Effector CD8-positive, alpha-beta T cell (primary cell): ENCODE measurements at regions not wholly inside any gene's neighbourhood (a gene's known extent, or its start where the extent isn't known, plus 50 kb on each side); places are given as distances from the start of the nearest gene placed in this dataset.
"Not testable (repeated sequence)": the region's sequence is repeated elsewhere in the genome, so short reads cannot be mapped to it uniquely, and the experiment has no call there.

Experiments
- DNase-seq: peaks from one replicate; lab custom pipeline; 2025; lab: John Stamatoyannopoulos, UW

DNA sequence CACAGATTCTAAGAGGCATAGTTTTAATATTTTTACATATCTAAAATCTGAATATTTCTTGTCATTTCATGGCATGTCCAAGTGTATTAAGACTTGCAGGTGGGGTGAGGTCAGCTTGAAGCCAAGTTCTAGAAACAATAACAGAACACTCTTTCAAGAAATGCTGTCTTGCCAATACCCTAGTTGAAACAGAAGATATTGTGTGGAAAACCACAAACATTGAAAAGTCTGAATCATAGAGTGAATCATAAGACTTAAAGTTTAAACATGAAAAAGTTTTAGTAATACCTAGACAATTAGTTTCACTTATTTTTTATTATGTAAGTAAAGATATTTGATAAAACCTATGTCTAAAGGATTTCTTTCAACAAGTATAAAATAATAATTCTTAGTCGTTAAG is 191.5 kb upstream of the CAND1 start:
- no peak for DNase-seq

DNA sequence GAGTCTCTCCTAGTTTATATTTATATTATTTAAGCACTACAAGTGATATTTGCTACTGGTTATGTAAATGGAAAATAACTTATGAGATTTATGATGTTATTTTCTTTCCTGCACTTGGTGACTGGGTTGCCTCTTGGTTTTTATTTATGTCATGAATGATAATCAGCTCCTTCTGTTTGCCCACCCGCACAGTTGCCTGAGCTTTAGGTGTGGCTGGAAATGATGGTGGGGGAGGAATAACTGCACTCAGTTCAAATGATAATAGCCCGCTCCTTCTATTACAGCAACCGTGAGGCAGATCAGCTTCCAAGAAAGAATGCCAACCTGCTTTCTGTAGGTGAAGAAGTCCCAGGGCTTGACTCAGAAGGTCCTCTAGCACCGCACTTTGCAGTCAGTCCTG is 190.2 kb upstream of the CAND1 start:
- no peak for DNase-seq

DNA sequence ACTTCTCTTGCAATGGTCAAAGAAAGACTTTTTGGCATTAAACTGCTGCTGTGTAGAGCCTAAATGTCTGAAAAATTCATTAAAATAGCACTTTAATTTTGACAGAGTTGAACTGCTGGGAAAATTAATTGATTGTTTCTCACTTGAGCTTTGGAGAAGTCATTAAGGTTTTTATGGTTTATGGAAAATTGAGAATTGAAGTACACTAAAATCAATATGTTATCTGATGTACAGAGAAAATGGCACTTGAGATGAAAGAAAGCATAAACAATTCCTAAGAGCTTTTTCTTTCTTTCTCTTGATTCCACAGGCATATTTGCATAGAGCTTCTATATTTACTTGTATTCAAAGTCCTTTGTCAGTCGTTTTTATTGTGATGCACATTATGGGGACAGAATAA is 188.5 kb upstream of the CAND1 start:
- DNase-seq, result no peak

DNA sequence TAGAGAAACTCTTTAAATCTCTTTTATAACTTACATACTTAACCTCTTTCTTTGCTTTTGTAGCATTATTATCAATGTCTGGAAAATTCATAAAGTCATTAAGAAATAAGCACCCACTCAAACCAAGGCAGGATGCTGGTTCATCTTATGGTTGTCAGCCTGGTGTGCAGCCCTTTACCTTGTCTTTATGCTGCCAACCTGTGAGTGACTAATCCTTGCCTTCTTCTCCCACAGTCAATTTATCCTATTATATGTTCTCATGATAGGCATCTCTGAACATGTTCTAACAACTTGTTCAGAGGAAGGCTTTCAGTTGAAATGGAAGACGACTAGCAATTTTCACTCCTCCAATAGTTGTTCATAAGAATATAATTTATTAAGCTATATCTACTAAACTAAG is 186.9 kb upstream of the CAND1 start:
- no peak for DNase-seq

DNA sequence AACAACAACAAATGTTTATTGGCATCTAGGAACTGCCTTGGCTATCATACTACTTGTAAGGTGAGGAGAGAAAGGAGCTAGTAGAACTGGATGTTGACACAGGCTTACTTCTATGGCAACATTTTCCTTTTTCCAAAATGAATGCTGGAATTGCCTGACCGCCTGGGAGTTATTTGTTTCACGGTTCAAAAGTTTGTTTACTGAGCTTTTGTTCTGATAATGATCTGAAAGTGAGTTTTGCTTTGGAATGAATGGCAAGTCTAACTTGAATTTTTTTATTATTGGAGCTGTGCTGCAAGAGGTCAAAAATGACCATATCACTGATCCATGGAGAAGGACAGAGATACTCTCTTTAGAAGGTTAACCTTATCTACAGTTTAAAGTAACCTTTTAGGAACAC is 183.5 kb upstream of the CAND1 start:
- DNase-seq, result no peak

DNA sequence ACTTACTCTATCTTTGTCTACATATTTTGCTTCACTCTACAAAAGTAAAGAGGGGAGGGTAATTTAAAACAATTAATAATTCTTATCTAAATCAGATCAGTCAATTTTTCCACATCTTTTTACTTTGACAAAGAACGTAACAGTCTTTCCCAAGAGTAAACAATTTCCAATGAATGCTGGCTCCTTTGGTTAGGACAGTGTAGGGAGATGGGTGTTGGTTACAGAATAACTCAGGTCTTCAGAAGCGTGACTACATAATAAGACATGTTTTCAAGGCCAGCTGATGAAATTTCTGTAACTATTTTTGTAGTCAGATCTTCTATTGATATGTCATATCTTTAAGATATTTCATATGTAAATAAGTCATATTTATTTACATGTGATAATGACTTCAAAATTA is 183.0 kb upstream of the CAND1 start:
- DNase-seq, result no peak

DNA sequence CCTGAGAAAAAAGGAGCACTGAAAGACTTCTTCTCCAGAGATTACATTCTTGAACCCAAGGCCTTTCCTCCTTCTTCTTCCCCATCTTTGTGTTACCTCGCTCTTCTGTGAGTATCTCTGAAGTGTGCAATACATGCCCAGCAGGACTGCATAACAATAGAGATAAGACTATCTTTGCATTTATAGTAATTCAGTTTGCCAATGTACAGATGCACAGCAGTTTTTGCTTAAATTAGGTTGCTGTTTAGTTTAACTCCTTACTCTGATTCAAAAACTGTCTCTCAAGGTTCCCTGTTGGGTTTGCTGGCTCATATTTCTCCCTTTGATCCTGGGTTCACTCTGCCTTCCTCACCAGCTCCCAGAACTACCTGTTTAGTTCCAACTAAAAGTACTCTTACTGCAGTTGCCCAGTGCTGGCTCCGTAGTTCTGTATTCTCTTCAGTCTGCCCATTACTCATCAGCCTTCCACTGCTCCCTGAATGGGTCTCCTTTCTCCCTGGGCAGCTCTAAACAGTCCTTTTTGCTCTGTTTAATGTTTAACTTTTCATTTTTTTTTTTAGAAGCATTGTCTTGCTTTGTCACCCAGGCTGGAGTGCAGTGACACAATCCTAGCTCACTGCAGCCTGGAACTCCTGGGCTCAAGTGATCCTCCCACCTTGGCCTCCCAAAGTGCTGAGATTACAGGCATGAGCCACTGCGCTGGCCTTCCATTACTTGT is 180.6 kb upstream of the CAND1 start:
- DNase-seq, result no peak

DNA sequence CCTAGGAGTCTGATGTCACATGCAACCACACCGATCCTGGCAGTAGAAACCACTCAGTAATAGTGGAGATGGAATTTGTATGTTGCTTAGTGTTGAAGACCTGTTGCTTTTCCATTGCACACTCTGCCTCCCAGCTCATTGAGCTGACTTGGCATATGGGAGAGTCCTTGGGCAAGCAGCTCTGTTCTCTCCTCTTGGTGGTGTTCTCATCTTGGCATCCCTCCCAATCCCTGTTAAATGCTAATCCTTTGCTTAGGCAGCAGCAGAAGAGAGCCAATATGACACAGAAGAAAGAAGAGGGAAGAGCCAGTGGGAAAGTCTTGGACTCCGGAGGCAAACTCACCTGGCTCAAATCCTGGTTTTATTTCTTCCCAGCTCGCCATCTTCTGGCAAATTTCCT is 178.0 kb upstream of the CAND1 start:
- DNase-seq, result no peak

DNA sequence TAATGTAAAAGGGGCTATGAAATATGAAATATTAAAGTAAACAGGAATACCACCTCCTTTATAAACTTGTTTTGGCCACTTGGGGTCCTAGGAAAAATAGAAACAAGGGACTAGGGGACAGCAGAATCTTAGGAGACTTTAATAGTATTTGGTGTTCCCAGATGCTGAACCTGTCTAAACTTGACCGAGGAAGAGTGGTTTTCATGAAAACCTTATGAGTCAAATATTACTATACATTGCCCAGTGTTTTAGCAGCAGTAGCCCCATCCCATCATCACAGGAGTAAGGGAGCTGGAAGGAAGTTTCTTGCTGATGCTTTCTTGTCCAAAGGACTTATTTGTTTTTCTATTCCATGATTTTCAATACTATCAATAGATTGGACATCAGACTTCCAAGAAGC is 177.5 kb upstream of the CAND1 start:
- DNase-seq, result no peak

DNA sequence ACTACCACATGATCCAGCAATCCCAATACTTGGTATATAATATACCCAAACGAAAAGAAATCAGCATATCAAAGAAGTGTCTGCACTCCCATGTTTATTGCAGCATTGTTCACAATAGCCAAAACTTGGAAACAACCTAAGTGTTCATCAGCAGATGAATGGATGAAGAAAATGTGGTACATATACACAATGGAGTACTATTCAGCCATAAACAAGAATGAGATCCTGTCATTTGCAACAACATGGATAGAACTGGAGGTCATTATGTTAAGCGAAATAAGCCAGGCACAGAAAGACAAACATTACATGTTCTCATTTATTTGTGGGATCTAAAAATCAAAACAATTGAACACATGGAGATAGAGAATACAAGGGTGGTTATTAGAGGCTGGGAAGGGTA is 176.2 kb upstream of the CAND1 start:
- not testable (repeated sequence) for DNase-seq

DNA sequence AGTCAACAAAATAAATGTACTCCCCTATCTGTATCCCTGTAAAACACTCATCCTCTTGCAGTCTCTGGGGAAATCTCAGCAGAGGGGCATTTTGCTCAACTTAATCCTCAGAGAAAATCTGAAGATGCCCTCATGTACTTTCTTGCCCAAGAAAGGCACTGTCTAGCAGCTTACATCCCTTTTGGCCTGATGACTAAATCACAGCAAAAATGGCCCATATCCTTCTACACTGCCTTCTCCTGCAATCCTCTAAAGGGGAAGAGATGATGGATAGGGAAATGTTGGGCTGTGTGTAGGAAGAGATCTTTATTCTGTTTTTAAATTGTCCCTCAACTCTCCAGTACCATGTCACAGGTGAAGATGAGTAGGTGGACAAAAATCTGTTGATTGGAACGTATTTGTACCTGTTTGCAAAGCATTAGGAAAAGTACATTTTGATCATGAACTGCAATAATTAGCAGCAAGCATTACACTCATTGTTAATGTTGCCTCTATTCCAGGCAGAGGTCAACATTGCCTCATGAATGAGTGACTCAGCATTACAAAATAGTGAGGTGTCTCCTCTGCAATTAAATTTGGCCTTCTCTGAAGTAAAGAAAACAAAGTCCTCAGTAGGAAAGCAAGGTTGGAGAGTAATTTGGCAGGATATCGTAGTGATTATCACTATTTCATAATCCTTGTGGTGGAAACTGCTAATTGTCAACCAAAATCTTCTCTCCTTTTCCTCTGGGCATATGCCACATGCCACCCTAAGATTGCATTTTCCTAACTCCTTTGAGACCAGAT is 172.4 kb upstream of the CAND1 start:
- DNase-seq, result no peak

DNA sequence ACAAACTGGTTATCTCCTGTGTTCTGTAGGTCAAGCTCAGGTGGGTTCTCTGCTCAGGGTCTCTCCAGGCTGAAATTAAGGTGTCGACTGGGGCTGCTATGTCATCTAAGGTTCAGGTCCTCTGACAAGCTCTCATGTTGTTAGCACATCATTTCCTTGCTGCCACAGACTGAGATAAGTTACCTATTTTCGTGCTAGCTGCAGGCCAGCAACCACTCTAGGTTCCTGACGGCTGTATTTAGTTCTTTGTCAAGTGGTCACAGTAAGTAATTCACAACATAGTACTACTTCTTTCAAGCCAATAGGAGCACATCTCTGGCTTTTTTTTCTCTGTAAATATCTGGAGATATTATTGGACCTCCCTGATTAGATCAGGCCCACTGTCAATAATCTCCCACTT is 169.3 kb upstream of the CAND1 start:
- no peak for DNase-seq

DNA sequence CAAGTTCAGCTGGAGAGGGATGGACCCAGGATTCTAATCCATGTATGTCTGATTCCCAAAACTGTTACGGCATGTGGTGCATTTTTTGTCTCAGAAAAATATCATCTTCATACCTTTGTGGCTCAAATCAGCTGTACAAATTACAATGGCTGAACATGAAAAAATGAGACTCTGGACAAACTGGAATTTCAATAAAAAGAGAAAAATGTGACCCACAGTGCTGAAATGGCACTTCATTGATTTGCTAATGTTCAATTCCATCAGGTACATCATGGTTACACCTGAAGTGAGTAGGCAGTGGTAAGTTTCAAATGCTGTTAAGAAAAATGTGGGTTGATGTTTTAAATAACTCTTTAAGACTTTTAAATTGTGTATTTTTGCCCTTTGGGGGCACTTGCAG is 165.6 kb upstream of the CAND1 start:
- no peak for DNase-seq

DNA sequence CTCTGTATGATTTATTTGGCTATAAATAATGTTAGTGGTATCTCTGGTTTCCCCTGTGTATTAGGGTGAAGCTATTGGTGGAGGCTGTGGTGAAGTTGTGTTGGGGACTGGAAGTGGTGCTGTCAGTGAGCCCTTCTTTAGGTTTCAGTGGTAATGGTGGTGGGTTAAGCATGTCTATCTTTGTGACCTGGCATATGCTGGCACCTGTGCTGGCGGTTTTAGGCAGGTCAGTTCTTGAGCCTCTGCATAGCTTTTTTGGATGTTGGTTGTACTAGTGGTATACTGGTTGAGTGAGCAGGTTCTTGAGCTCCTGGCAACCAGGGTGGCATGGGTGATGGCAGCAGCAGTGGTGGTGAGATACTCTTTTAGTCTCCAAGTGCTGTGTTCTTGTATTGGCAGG is 161.9 kb upstream of the CAND1 start:
- DNase-seq, result no peak

DNA sequence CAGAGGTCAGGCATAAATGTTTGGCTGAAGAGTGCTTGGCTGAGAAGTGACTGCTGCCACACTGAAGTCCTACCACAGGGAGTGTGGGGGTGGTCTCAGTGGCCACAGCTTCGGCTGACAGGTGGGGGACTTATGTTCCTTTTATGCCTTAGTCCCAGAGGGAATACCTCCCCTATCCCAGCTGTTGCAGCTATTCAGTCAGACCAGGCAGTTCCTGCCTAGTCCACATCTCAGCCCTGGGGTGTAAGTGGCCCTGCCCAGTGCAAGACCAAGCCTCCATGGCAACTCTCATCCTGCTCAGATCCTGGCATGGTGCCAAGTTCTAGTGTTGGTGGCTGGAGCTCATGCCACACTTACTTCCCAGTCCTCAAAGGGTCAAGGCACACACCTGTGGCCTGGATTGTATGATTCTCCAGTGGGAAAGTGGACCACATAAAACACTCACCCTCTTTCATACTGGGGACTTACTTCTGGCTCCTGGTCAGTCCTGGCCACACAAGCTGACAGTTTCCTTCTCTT is 161.3 kb upstream of the CAND1 start:
- no peak for DNase-seq

DNA sequence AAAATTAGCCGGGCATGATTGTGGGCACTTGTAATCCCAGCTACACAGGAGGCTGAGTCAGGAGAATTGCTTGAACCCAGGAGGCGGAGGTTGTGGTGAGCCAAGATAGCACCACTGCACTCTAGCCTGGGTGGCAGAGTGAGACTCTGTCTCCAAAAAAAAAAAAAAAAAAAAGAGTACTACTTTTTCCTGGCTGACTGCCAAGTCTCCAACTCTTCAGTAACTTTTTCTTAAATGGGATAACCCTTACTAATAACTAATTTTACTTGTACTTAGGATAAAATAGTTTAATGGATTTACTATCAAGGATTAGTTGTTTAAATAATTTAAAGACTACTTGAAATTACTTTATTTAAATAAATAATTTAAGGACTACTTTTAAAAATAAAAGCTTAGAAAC is 158.8 kb upstream of the CAND1 start:
- not testable (repeated sequence) for DNase-seq

DNA sequence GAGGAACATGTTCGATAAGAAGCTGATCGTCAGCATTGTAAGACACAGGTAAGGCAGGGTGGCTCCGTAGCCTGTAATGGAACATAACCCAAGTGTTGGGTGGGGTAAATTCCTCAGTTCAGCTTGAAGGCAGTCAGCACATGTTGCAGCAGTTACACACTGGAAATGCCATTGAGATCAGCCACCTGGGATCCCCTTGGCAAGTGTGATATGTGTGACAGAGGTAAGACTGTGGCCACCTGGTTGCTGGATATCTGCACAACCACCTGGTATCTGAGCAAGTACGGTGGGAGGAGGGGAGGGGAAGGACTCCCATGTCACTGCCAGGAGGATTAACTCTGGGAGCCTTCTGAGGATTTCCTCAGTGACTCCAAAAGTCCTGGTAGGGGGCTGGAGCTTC is 158.0 kb upstream of the CAND1 start:
- no peak for DNase-seq

DNA sequence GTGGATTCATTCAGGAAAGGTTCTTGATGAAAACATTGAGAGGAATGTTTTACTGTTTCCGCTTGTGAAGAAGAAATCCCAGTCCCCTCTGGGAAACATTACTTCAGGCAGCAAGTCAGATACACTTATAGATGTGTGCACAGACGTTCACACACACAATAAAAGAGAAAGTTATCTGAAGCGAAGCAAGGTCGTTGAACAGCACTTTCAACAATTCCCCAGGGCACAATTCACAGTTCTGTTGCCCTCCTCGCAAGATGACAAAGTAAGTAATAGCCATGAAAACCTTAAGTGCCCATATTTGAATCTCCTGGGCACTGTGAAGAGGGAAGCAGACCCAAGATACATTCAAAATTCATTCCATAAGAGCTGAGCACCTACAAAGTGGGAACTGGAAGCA is 156.6 kb upstream of the CAND1 start:
- DNase-seq, result no peak

DNA sequence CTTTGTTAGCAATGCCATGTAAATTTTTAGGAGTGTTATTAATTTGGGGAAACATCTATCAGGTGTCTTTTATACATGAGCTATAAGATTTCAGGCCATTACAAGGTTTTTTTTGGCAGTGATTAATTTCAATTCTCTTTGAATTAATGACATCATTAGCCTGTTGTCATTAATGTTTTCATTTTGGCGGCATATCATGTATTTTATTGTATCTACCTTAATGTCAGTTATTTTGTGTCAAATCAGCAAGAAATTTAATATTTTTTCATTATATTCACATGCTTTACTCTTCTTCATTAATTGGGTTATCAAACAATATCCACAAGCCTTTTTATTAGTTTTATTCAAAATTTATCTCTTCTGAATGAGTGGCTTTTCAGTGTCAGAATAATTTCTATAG is 153.0 kb upstream of the CAND1 start:
- DNase-seq, result no peak

DNA sequence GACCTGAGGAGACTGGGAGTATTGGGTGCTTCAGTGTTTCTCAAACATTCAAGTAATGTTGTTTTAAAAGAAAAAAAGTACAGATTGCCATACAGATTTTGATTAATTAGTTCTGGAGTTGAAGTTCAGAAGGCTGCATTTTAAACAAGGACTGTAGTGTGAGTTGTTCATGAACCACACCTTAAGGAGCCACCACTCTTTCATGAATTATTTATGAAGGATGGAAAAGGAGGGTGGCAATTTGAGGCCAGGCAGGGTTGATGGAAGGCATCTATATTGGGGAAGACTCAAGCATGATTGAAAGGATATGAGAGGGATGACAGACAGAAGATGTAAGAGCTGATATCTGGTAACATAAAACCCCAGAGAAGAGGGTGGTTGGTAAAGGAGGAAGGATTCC is 146.6 kb upstream of the CAND1 start:
- DNase-seq, result no peak

DNA sequence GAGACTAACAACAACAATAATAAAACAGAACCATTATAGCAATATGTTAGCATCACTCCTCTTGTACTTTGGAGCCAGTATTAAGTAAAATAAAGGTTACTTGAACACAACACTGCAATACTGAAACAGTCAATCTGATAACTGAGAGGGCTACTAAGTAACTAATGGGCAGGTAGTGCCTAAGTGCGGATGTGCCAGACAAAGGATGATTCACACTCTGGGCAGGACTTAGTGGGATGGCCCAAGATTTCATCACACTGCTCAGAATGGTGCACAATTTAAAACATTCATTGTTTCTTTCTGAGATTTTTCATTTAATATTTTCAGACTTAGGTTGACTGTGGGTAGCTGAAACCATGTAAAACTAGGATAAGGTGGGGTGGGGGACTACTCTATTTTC is 131.9 kb upstream of the CAND1 start:
- no peak for DNase-seq

DNA sequence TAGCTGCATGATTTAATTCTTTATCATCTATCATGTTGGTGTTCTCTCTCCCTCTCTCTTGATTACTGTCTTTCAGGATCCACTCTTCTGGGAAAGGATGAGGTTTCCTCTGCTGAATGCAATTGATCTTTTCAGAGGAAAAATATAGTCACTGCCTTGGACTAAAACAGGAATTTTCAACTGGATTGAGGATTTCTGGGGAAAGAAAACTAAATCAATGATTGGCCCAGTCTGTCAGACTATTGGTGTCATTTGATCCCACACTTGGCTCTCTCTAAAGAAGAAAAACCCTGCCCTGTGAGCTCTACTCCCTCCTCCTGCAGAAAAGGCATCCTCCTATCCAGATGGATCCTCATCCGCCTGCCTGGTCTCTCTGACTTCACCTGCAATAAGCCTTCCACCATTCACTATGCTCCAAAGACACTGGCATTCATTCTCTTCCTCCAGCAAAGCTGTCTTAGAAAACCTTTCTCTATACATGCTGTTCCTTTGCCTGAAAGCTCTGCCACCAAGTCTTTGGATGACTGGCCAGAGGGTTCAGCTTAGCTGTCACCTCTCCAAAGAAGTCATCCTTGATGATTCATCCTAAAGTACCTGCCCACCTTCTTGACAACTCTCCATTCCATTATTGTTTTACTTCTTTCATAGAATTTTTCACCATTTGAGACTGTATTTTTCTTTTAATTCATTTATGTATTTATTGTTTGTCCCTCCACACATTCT is 127.7 kb upstream of the CAND1 start:
- DNase-seq, result no peak

DNA sequence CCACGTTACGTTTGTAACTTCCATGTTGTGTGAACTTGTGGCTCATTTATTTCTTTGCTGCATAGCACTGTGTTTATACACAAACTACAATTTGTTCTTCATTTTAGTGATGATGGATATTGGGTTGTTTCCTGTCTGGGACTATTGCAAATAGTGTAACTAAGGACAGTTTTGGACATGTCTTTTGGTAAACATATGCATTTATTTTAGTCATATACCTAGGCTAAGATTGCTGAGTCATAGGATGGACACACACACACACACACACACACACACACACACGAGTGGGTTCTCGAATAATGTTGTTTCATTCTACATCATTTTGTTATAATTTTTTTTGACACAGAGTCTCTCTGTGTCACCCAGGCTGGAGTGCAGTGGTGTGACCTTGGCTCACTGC is 123.5 kb upstream of the CAND1 start:
- no peak for DNase-seq
